T-helper 1 cell (primary cell): ENCODE measurements at regions not wholly inside any gene's neighbourhood (a gene's known extent, or its start where the extent isn't known, plus 50 kb on each side); places are given as distances from the start of the nearest gene placed in this dataset.

ENCODE experiments used
- DNase-seq, 5 donors: peaks; one replicate each; pipeline ENCODE4 v3.0.0-alpha.2; 2012 to 2020

GRCh38 chr1:4395676-4396075, 258.7 kb upstream of the AJAP1 start:
- DNase-seq, result no peak

GRCh38 chr1:4396551-4396950, 257.9 kb upstream of the AJAP1 start:
- DNase-seq, result no peak

GRCh38 chr1:4397196-4397595, 257.2 kb upstream of the AJAP1 start:
- DNase-seq, result no peak

GRCh38 chr1:4402032-4402431, 252.4 kb upstream of the AJAP1 start:
- DNase-seq, result no peak

GRCh38 chr1:4404854-4405590, 249.4 kb upstream of the AJAP1 start:
- no peak for DNase-seq

GRCh38 chr1:4407851-4408250, 246.6 kb upstream of the AJAP1 start:
- DNase-seq, result no peak

- DNase-seq, result no peak
Observed at GRCh38 chr1:4408380-4408779, 246.0 kb upstream of the AJAP1 start.

- no peak for DNase-seq
Observed at GRCh38 chr1:4411862-4412261, 242.5 kb upstream of the AJAP1 start.

- DNase-seq, result no peak
Observed at GRCh38 chr1:4415476-4415875, 238.9 kb upstream of the AJAP1 start.

GRCh38 chr1:4416189-4416588, 238.2 kb upstream of the AJAP1 start:
- DNase-seq, result no peak

- no peak for DNase-seq
Observed at GRCh38 chr1:4418021-4418420, 236.4 kb upstream of the AJAP1 start.

- DNase-seq, result no peak
Observed at GRCh38 chr1:4421986-4422385, 232.4 kb upstream of the AJAP1 start.

- no peak for DNase-seq
Observed at GRCh38 chr1:4422504-4423289, 231.7 kb upstream of the AJAP1 start.

GRCh38 chr1:4424254-4424653, 230.2 kb upstream of the AJAP1 start:
- no peak for DNase-seq

- DNase-seq, result no peak
Observed at GRCh38 chr1:4424766-4425165, 229.6 kb upstream of the AJAP1 start.

- no peak for DNase-seq
Observed at GRCh38 chr1:4425892-4426291, 228.5 kb upstream of the AJAP1 start.

GRCh38 chr1:4428711-4429110, 225.7 kb upstream of the AJAP1 start:
- DNase-seq, result no peak

GRCh38 chr1:4430406-4431365, 223.7 kb upstream of the AJAP1 start:
- DNase-seq, result no peak

GRCh38 chr1:4431491-4431890, 222.9 kb upstream of the AJAP1 start:
- no peak for DNase-seq

GRCh38 chr1:4433075-4433474, 221.3 kb upstream of the AJAP1 start:
- no peak for DNase-seq

- DNase-seq, result no peak
Observed at GRCh38 chr1:4444086-4444485, 210.3 kb upstream of the AJAP1 start.

GRCh38 chr1:4447778-4448420, 206.5 kb upstream of the AJAP1 start:
- no peak for DNase-seq

GRCh38 chr1:4449972-4450371, 204.4 kb upstream of the AJAP1 start:
- no peak for DNase-seq
